ENCODE measurements at regions not wholly inside any gene's neighbourhood (a gene's known extent, or its start where the extent isn't known, plus 50 kb on each side); places are given as distances from the start of the nearest gene placed in this dataset.

- Histone ChIP-seq H3K36me3 (ENCODE audit: control insufficient read depth, insufficient read depth, low read length) (no peaks in the 10 kb centered on the region), H3K27ac (ENCODE audit: extremely low read depth, low read depth, low read length) (no peak overlapping the region), H3K4me1 (replicated peaks in 1 of 2; ENCODE audit: control insufficient read depth in 2 of 2, insufficient read depth in 2 of 2, low read length in 2 of 2) (no peaks in the 10 kb centered on the region; a peak in 1 of 5 replicates), H4K20me1 (replicated peaks; ENCODE audit: control insufficient read depth, insufficient read depth, low read length) (no peaks in the 10 kb centered on the region), H3K4me3 (no peak overlapping the region), H3K9ac (ENCODE audit: insufficient read depth in 1 of 2, low read depth in 2 of 2, low read length in 2 of 2) (no peak overlapping the region), H3K4me2 (ENCODE audit: insufficient read depth, low read length) (no peak overlapping the region), H3K9me3 (replicated peaks; ENCODE audit: control insufficient read depth, insufficient read depth, low read depth, low read length) (no peaks in the 10 kb centered on the region), H2AFZ (ENCODE audit: low read depth, low read length) (no peak overlapping the region), H3K9me1 (ENCODE audit: control insufficient read depth, insufficient read depth, low read length) (no peaks in the 10 kb centered on the region), H3K79me2 (ENCODE audit: control insufficient read depth, insufficient read depth, low read length) (no peaks in the 10 kb centered on the region), H3K27me3 (ENCODE audit: control insufficient read depth in 2 of 2, insufficient read depth in 2 of 2, low read length in 2 of 2) (no peaks in the 10 kb centered on the region)
- ATAC-seq (no peak), FAIRE-seq (no peak), DNase-seq (ENCODE audit: extremely low read depth in 1 of 4, low spot score in 3 of 4) (no peak)
- TF ChIP-seq CHCHD3 (CRISPR knock-in tag; IDR thresholded peaks at IDR 0.05) = no peak
- TF ChIP-seq PRPF4 (IDR thresholded peaks at IDR 0.05; ENCODE audit: insufficient read depth, low read depth, low read length, poor library complexity, severe bottlenecking) = no peak
- no peak for TF ChIP-seq C11orf30 (IDR thresholded peaks at IDR 0.05; ENCODE audit: low read depth)
- TF ChIP-seq MAX (CRISPR knock-in tag; IDR thresholded peaks at IDR 0.05) = no peak
- no peak for TF ChIP-seq ZNF551 (CRISPR knock-in tag; IDR thresholded peaks at IDR 0.05)
- TF ChIP-seq MBD1 (CRISPR knock-in tag; IDR thresholded peaks at IDR 0.05) = no peak
- no TSS peak for BruUV-seq (replicated peaks)
- intact Hi-C loops (cut with micrococcal nuclease) (no loop called here), in situ Hi-C loops (cut with MboI) (no loop called here)
- 34% methylated on average over 2 of the region's 3 CpGs for WGBS (ENCODE audit: insufficient coverage, low coverage, missing lambda C conversion rate)
- CTCF ChIA-PET (ENCODE audit: low intra/inter-chr PET ratio) = no interaction called here
- POLR2A ChIA-PET = no interaction called here
Observed at GRCh38 chr14:71618047-71618446, 314.2 kb upstream of the RGS6 start.

Measured in K562 (cell line).